ENCODE measurements at regions not wholly inside any gene's neighbourhood (a gene's known extent, or its start where the extent isn't known, plus 50 kb on each side); places are given as distances from the start of the nearest gene placed in this dataset.

- TF ChIP-seq CTCF (conservative IDR thresholded peaks at IDR 0.05; ENCODE audit: low read depth, low read length) (no peak), EZH2 (IDR thresholded peaks at IDR 0.05; ENCODE audit: borderline replicate concordance, low read depth, low read length, poor library complexity, severe bottlenecking) (no peak)
Observed at GRCh38 chr9:89788434-89788833, 183.6 kb downstream of the GADD45G start.
